ENCODE measurements at regions not wholly inside any gene's neighbourhood (a gene's known extent, or its start where the extent isn't known, plus 50 kb on each side); places are given as distances from the start of the nearest gene placed in this dataset.

- POLR2A ChIA-PET = no interaction called here
- TF ChIP-seq CTCF (IDR thresholded peaks at IDR 0.05) = no peak
- peak; percentile 57; the same call in 1 of the 2 replicates for TF ChIP-seq TCF7L2 (IDR thresholded peaks at IDR 0.05; ENCODE audit: low read depth, low read length)
- 0 out of 2 replicates have a peak, but pooled peaks have one; percentile 41 for TF ChIP-seq POLR2AphosphoS5 (IDR thresholded peaks at IDR 0.05; ENCODE audit: low read depth, low read length)
- H3K4me1 ChIP-seq (ENCODE audit: control insufficient read depth, insufficient read depth, low read length) = peaks cover 22% of the 10 kb centered on the region
- H3K27me3 ChIP-seq (ENCODE audit: control insufficient read depth, insufficient read depth, low read length) = no peaks in the 10 kb centered on the region
- no TSS peak for BruUV-seq (replicated peaks)
- CTCF ChIA-PET = no interaction called here
- in situ Hi-C loops (cut with HindIII; ENCODE audit: low pct_unique_long_range_greater_than_20kb, low sequenced_read_pairs) (no loop called here), intact Hi-C loops (cut with micrococcal nuclease; ENCODE audit: unreplicated experiment) (no loop called here)
- peak; percentile 90 for DNase-seq (ENCODE audit: low read depth, low spot score)
- H3K36me3 ChIP-seq (ENCODE audit: control insufficient read depth, insufficient read depth, low read length) = no peaks in the 10 kb centered on the region
- H3K9me3 ChIP-seq (ENCODE audit: control insufficient read depth, insufficient read depth, low read depth, low read length) = no peaks in the 10 kb centered on the region
- H3K4me3 ChIP-seq (ENCODE audit: low read depth in 2 of 2, low read length in 2 of 2) = no peak overlapping the region
- peak; percentile 93 for ATAC-seq
- peak overlapping the region; percentile 84 for H3K27ac ChIP-seq (ENCODE audit: low read length)
Observed at GRCh38 chr5:96093890-96094381, 132.3 kb upstream of the ELL2 start.

GRCh38 chr5:96093340-96093739, 131.7 kb upstream of the ELL2 start:
- TF ChIP-seq SIN3A (IDR thresholded peaks at IDR 0.05; ENCODE audit: borderline replicate concordance, insufficient read depth, low read depth, low read length) = no peak
- TF ChIP-seq CTCF (IDR thresholded peaks at IDR 0.05) = no peak
- TF ChIP-seq POLR2AphosphoS5 (IDR thresholded peaks at IDR 0.05; ENCODE audit: low read depth, low read length) = no peak
- Histone ChIP-seq H3K4me3 (ENCODE audit: low read depth in 2 of 2, low read length in 2 of 2) (no peak overlapping the region), H3K4me1 (ENCODE audit: control insufficient read depth, insufficient read depth, low read length) (peaks cover 22% of the 10 kb centered on the region), H3K36me3 (ENCODE audit: control insufficient read depth, insufficient read depth, low read length) (no peaks in the 10 kb centered on the region), H3K27ac (ENCODE audit: low read length) (peak overlapping the region; percentile 82), H3K9me3 (ENCODE audit: control insufficient read depth, insufficient read depth, low read depth, low read length) (no peaks in the 10 kb centered on the region), H3K27me3 (ENCODE audit: control insufficient read depth, insufficient read depth, low read length) (no peaks in the 10 kb centered on the region)
- DNase-seq (ENCODE audit: low read depth, low spot score) (no peak), ATAC-seq (peak; percentile 29)
- ChIA-PET POLR2A (interaction anchor here (0.6 kb wide), 1 partner anchor 119 kb away, joined by 4 read pairs; no protein-coding TSS in a partner anchor), CTCF (no interaction called here)
- in situ Hi-C loops (cut with HindIII; ENCODE audit: low pct_unique_long_range_greater_than_20kb, low sequenced_read_pairs) (no loop called here), intact Hi-C loops (cut with micrococcal nuclease; ENCODE audit: unreplicated experiment) (no loop called here)
- no TSS peak for BruUV-seq (replicated peaks)

- no peak overlapping the region for H3K4me3 ChIP-seq (ENCODE audit: low read depth in 2 of 2, low read length in 2 of 2)
- peaks cover 22% of the 10 kb centered on the region for H3K4me1 ChIP-seq (ENCODE audit: control insufficient read depth, insufficient read depth, low read length)
- H3K27me3 ChIP-seq (ENCODE audit: control insufficient read depth, insufficient read depth, low read length) = no peaks in the 10 kb centered on the region
- intact Hi-C loops (cut with micrococcal nuclease; ENCODE audit: unreplicated experiment) = no loop called here
- in situ Hi-C loops (cut with HindIII; ENCODE audit: low pct_unique_long_range_greater_than_20kb, low sequenced_read_pairs) = no loop called here
- BruUV-seq (replicated peaks) = no TSS peak
- POLR2A ChIA-PET = no interaction called here
- no peak for DNase-seq (ENCODE audit: low read depth, low spot score)
- TF ChIP-seq SIN3A (IDR thresholded peaks at IDR 0.05; ENCODE audit: borderline replicate concordance, insufficient read depth, low read depth, low read length) (no peak), REST (IDR thresholded peaks at IDR 0.05; ENCODE audit: insufficient read depth in 1 of 2, low read depth in 2 of 2, low read length in 1 of 2) (no peak), POLR2AphosphoS5 (IDR thresholded peaks at IDR 0.05; ENCODE audit: low read depth, low read length) (no peak), TCF7L2 (IDR thresholded peaks at IDR 0.05; ENCODE audit: low read depth, low read length) (no peak), CTCF (IDR thresholded peaks at IDR 0.05) (no peak)
- ATAC-seq = no peak
- no peaks in the 10 kb centered on the region for H3K9me3 ChIP-seq (ENCODE audit: control insufficient read depth, insufficient read depth, low read depth, low read length)
- CTCF ChIA-PET = no interaction called here
- no peaks in the 10 kb centered on the region for H3K36me3 ChIP-seq (ENCODE audit: control insufficient read depth, insufficient read depth, low read length)
- H3K27ac ChIP-seq (ENCODE audit: low read length) = peak overlapping the region; percentile 82; the same call in 1 of the 2 replicates
Observed at GRCh38 chr5:96091874-96092273, 130.2 kb upstream of the ELL2 start.
